HEK293T (cell line): ENCODE measurements at regions not wholly inside any gene's neighbourhood (a gene's known extent, or its start where the extent isn't known, plus 50 kb on each side); places are given as distances from the start of the nearest gene placed in this dataset.
"Not testable (repeated sequence)": the region's sequence is repeated elsewhere in the genome, so short reads cannot be mapped to it uniquely, and the experiment has no call there.

ENCODE experiments used
- CTCF ChIA-PET: fragments of 350-600 bp; formaldehyde crosslinking; extraction: SDS; loops from one replicate; lab custom pipeline; 2021; ENCODE audit warnings: antibody characterized with exemption, inconsistent platforms; lab: Yijun Ruan, JAX
- POLR2A ChIA-PET: fragments of 350-600 bp; formaldehyde crosslinking; extraction: SDS; loops from one replicate; lab custom pipeline; 2020; ENCODE audit warnings: antibody characterized with exemption, inconsistent platforms; lab: Yijun Ruan, JAX
- DNase-seq: peaks from one replicate; pipeline ENCODE4 v3.0.0; 2012; ENCODE audit warnings: mixed read lengths; ENCODE audit errors: extremely low spot score

DNA sequence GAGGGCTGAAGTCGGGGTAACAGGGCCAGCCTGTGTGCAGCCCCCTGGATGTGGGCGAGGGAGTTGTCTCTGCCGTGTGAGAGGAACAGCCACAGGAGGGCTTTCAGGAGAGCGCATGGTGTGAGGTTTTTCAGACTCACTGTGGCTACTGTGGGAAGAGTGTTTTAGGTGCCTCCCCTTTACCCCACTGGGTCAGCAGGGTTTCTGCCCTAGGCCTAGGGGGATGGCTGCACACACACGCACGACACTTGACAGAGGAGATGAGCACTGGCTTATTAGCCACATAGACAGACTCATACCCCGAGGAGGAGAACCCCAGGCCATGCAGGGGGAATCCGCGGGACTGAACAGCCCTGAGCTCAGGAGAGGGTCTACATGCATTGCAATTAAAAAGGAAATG, 70.8 kb upstream of the GOLGA6L6 start:
- DNase-seq, CTCF ChIA-PET, POLR2A ChIA-PET: not testable (repeated sequence)

DNA sequence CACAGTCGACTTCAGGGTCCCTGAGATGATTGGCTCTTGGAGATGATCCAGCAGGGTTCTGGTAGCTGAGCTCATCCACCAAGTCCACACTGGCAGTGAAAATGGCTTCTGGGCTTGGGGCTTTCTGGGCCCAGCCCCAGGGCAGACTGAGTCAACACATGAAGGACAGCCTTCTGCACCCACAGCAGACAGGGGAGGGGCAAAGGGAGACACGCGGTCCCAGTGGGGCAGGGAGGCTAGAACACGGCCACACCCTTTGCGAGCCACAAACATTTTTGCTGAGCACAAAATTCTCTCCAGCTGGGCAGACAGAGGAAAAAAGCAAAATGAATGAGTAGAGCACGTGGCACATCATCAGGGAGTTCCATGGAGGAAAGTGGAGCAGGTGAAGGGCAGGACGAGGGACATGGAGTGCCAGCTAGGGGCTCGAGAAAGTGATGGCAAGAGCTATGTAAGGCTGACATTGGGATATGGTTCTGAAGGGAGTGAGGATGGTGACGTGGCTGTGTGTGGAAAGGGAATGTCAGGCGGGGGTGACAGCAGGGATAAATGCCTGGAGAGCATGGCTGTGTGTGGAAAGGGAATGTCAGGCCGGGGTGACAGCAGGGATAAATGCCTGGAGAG, 70.2 kb upstream of the GOLGA6L6 start:
- DNase-seq, POLR2A ChIA-PET, CTCF ChIA-PET: not testable (repeated sequence)

DNA sequence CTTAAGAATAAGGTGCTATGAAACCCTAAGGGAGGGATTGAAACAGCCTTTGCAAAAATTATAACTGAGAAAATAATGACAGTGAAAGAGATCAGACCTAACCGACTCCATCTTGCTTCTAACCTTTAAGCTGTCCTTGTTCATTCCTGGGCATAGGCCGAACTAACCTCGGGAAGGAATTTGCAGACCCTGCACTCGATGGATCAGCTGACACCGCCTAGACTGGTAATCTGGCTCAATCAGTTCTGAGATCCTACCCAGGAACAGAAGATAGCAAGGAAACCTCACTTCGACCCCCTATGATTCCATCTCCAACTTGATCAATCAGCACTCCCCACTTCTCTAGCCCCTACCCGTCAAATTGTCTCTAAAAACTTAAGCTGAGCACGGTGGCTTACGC, 66.6 kb upstream of the GOLGA6L6 start:
- DNase-seq, CTCF ChIA-PET, POLR2A ChIA-PET: not testable (repeated sequence)

DNA sequence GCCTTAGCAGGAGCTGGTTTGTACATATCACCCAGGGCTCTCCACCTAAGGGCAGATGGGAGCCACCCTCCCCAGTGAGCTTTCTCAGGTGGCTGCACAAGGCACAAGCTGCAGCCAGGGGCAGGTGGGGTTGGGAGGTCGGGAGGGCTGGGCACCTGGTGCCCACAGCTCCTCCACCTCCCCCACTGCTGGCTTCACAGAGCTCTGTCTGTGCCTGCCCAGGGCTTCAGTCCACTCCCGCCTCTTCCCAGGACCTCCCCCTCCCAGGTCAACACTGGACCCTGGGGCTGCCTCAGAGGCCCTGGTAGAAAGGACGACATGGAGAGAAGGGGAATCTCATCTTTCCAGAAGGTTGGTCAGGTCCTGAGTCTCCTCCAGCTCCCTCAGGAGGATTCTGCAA, 55.6 kb upstream of the GOLGA6L6 start:
- DNase-seq, POLR2A ChIA-PET, CTCF ChIA-PET: not testable (repeated sequence)

DNA sequence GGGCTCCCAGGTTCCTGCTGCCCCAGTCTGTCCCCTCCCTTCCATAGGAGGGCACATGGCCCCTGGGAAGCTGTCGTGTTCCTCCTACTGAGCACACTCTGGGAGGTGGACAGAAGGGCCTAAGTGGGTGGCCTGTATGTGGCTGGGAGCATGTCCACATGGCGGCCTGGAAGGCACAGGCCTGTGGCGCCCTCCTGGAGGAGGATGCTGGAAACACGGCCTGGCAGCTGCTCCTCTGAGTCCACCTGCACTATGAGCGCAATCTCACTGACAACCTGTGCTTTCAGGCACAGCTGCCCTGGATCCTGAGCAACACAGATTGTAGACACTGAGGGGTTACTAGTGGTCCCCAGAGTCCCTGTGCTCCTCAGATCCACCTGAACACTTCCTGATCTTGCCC, 52.6 kb upstream of the GOLGA6L6 start:
- CTCF ChIA-PET, POLR2A ChIA-PET, DNase-seq: not testable (repeated sequence)

DNA sequence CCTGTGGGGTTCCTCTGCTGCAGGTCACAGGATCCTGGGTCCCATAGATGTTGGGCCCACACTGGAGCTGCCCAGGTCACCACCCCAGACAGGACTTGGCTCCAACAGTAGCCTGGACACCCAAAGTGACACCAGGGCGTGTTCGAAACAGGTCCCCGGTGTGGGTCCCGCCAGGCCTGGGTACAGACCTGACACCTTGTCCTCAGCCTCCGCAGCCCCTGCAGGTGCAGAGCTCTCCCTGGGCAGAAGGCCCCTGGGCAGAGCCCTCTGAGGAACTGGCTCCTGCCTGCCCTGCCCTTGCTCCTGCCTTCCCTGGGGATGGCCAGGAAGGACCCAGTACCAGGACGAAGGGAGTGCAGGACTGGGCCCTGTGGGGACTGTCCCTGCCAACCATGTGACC, 50.3 kb upstream of the GOLGA6L6 start:
- DNase-seq, CTCF ChIA-PET, POLR2A ChIA-PET: not testable (repeated sequence)
